Limb (tissue), 2 donors: ENCODE measurements at regions not wholly inside any gene's neighbourhood (a gene's known extent, or its start where the extent isn't known, plus 50 kb on each side); places are given as distances from the start of the nearest gene placed in this dataset.

Experiments used
- DNase-seq, 2 donors: peaks; one replicate each; pipeline ENCODE4 v3.0.0-alpha.2; 2016; ENCODE audit errors: extremely low spot score in 2 of 2

- DNase-seq, result no peak
Observed at GRCh38 chr18:69216321-69216720, 184.4 kb upstream of the DOK6 start.

GRCh38 chr18:69217196-69218000 is 183.3 kb upstream of the DOK6 start:
- DNase-seq, result no peak

- DNase-seq, result no peak
Observed at GRCh38 chr18:69220529-69220928, 180.2 kb upstream of the DOK6 start.

- DNase-seq, result no peak
Observed at GRCh38 chr18:69222089-69222488, 178.6 kb upstream of the DOK6 start.

DNA sequence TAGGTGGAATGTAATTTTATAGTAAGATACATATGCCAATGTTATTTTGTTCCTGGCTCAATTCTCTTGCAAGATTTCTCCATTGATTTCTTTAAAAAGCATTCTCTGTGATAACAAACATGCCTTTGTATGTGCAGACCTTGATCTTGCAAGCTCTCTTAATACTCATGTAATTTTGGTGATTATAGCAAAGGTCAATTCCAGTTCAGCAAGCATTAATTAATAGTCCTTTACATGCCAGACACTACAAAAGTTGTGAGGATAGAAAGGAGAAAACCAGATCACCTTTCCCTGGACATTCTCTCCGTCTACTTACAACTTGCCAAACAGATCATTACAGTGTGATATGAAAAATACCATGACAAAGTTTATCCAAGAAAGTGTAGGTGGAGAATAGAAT is 173.7 kb upstream of the DOK6 start:
- DNase-seq, result no peak

- no peak for DNase-seq
Observed at GRCh38 chr18:69230204-69230603, 170.5 kb upstream of the DOK6 start.

DNA sequence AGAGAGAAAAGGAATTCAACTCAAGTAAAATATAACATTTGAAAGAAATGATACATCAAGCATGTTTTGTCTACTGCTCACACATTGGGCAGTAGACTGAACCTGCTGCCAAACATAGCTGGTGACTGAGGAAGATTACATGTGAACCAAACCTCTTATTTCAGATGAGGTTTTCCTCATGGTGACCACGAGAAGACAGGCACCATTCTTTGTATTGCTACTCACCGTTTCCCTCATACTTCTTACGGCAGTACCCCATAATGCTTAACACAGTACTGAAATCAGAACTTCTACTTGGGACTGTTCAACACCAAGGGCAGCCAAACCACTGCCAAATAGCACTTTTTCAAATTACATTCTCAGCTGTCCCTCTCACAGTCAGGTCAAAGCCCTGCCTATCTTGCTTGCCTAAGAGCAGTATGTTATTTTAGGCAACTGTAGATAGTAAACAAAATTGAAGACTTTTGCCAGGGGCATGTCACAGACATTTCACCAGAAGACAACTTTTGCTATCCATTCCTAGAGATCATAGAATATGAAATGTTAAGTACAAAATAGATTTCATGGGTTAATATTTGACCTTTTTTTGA is 167.1 kb upstream of the DOK6 start:
- no peak for DNase-seq

- DNase-seq, result no peak
Observed at GRCh38 chr18:69239849-69240674, 160.6 kb upstream of the DOK6 start.

DNA sequence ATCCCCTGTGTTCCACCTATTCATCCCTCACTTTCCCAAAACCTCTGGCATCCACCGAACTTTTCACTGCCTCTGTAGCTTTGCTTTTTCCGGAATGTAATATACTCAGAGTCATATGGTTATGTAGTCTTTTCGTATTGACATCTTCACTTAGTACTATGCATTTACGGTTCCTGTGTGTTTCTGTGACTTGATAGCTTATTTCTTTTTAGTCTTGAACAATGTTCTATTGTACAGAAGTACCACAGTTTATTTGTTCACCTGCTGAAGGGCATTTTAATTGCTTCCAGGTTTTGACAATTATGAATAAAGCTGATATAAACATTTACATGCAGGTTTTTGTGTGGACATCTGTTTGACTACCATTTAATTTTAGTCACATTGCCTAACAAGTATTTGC is 154.7 kb upstream of the DOK6 start:
- DNase-seq, result no peak

DNA sequence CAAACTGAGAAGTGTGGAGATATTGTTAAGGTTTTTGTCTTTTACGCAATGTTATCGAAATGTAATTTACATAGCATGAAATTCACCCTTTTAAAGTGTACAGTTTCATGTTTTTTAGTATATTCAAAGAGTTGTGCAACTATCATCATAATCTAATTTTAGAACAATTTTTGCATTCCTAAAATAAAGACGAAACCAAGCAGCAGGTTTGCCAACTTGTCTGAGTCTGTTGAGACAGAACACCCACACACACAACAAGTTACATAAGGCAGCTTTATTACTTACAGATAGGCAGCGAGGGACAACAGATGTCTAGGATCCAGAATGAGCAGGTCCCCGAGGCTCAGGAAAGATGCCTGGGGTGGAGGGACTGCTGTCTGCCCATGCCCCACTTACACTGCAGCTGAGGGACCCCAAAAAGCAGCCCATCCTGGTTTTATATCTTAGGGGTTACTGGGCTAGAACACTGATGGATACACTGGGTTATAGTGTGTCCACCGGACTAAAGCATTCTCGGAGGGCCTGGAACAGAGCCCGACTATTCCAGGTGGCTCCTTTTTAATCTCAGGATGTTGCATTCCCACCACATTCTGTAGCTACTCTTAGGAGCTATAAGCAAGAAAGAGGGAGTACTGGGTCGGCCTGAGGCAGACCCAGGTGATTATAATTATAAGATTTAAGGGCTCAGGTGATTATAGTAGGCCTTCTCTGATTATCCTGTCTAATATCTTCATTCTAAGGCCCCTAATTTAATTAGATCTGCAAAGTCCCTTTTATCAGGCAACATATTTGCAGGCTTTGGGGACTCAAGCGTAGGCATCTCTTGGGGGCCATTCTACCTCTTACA is 150.2 kb upstream of the DOK6 start:
- DNase-seq, result peak in 1 of 2 donors; percentile 4

- DNase-seq, result no peak
Observed at GRCh38 chr18:69257861-69258458, 142.7 kb upstream of the DOK6 start.

DNA sequence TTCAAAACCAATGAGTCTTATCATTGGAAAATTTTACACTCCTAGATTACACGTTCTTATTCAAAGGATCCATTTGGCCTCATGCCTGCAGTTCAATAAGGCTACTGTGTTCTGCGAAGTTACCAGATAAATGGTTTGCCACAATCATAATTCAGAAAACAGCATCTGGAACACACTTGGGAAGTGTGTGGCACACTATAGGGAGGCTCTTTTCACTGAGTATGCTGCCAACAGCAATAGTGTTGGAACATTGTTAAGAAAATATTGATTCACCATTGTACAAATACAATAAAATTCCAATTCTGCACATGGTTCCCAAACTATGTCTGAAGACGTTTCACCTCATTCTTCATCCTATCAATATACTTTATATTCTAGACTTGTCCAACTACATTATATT is 141.4 kb upstream of the DOK6 start:
- DNase-seq, result no peak

DNA sequence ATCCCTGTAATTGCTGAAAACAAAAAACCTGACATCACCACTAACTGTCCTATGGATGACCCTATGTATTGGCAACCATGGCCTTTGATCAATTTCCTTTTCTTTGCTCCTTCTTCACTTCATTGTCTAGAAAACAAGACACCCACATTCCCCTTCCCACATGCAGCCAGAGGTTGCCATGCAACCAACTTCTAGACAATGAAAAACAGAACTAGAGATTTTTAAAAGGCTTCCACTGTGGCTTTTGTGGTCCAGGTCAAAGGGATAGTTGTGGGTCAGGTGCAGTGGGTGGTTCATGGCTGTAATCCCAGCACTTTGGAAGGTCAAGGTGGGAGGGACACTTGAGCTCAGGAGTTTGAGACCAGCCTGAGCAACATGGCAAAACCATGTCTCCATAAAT is 139.3 kb upstream of the DOK6 start:
- no peak for DNase-seq

DNA sequence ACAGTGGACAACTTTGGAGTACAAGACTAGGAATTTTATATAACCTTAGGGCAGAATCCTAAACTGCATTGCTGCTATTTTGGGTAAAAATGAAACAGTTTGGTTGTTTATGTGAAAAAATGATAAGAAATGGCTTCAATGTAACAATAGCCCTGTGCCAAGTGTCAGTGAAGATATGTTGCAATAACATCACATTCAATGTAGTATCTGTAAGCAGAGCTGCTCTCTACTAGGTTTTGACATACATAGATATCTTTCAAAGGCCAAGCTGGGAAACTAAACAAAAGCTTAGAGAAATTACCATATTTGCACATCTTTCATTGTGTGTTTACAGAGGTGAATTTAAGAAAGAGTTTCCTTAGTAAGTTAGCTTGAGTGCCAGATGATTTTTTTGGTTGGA is 135.0 kb upstream of the DOK6 start:
- DNase-seq, result no peak

GRCh38 chr18:69267895-69268294 is 132.8 kb upstream of the DOK6 start:
- DNase-seq, result no peak

DNA sequence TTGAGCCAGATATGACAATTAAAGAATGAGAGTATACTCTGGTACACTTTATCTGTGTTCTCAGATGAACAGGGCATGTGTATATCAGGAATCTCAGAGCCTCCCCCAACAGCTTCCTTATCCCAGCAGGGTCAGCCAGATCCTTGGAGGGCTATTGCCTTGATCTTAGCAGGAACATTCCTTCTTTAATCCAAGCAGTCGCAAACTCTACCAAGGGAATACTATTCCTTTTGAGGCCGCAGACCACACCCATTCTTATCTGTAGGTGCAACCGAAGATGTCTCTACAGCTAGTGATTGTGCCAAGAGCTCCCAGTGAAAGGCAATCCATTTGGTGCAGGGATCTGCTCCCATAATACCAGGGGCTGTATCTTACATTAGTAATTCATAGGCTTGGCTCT is 118.3 kb upstream of the DOK6 start:
- DNase-seq, result no peak

GRCh38 chr18:69291044-69291443 is 109.6 kb upstream of the DOK6 start:
- no peak for DNase-seq

DNA sequence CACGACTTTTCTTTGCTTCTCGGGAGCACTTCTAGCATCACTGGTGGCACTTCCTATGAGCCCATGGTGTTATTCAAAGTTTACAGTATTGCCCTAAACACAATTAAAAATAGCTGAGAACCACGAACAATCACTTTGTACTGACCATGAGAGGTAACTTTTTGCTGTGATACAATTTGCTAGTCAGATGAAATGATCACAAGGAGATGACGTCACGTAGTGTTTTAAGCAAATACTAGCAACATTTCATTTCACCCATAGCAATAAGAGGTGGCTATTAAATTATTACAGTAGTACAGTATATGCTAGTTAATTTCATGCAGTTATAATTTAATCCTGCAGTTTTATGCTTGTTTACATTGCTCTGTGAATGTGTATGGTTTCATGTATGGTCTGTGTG is 108.9 kb upstream of the DOK6 start:
- DNase-seq, result no peak

DNA sequence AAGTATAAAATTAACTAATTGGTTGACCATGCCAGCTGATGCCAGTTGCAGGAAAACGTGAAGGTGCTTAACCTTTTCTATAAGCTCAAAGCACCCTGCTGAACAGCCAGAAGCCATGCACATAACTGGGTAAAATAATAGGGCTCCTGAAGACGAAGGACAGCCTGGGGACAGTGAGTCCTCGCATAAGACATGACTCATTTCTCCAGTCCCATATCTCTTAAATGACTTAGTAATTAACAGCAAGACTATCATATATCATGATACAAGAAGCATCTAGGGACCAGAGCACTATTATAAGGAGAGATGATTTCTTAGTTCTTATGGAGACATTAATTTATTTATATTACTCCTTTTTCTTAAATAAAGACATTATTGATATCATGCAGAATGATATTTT is 100.5 kb upstream of the DOK6 start:
- no peak for DNase-seq

GRCh38 chr18:69308619-69309018 is 92.1 kb upstream of the DOK6 start:
- no peak for DNase-seq

GRCh38 chr18:69326094-69326493 is 74.6 kb upstream of the DOK6 start:
- no peak for DNase-seq
